HG02870 (cell line): ENCODE measurements at regions not wholly inside any gene's neighbourhood (a gene's known extent, or its start where the extent isn't known, plus 50 kb on each side); places are given as distances from the start of the nearest gene placed in this dataset.

Source experiments
- ATAC-seq: cut with Tn5 transposase; IDR thresholded peaks from one replicate; pipeline ENCODE4 v1.9.1; 2021; ENCODE audit warnings: mild to moderate bottlenecking, moderate library complexity; ENCODE audit not compliant: unreplicated experiment

GRCh38 chr18:37953876-37954275, 388.3 kb upstream of the CELF4 start:
- no peak for ATAC-seq

- ATAC-seq, result no peak
Observed at GRCh38 chr18:37948471-37948870, 382.9 kb upstream of the CELF4 start.

GRCh38 chr18:37946324-37946723, 380.7 kb upstream of the CELF4 start:
- no peak for ATAC-seq

- no peak for ATAC-seq
Observed at GRCh38 chr18:37944700-37945270, 379.2 kb upstream of the CELF4 start.

GRCh38 chr18:37937287-37937686, 371.7 kb upstream of the CELF4 start:
- no peak for ATAC-seq

- no peak for ATAC-seq
Observed at GRCh38 chr18:37935086-37935485, 369.5 kb upstream of the CELF4 start.

GRCh38 chr18:37930640-37931039, 365.0 kb upstream of the CELF4 start:
- ATAC-seq, result no peak

GRCh38 chr18:37922162-37922561, 356.6 kb upstream of the CELF4 start:
- ATAC-seq, result no peak

- no peak for ATAC-seq
Observed at GRCh38 chr18:37920865-37921264, 355.3 kb upstream of the CELF4 start.

- no peak for ATAC-seq
Observed at GRCh38 chr18:37913051-37913450, 347.5 kb upstream of the CELF4 start.

GRCh38 chr18:37902344-37902743, 336.7 kb upstream of the CELF4 start:
- no peak for ATAC-seq

GRCh38 chr18:37900326-37900725, 334.7 kb upstream of the CELF4 start:
- ATAC-seq, result no peak

GRCh38 chr18:37889963-37890362, 324.4 kb upstream of the CELF4 start:
- ATAC-seq, result no peak

- ATAC-seq, result no peak
Observed at GRCh38 chr18:37874721-37875120, 309.1 kb upstream of the CELF4 start.

- no peak for ATAC-seq
Observed at GRCh38 chr18:37873416-37873815, 307.8 kb upstream of the CELF4 start.

- no peak for ATAC-seq
Observed at GRCh38 chr18:37872562-37872961, 307.0 kb upstream of the CELF4 start.

GRCh38 chr18:37871561-37871960, 306.0 kb upstream of the CELF4 start:
- ATAC-seq, result no peak

GRCh38 chr18:37869051-37869450, 303.5 kb upstream of the CELF4 start:
- ATAC-seq, result no peak

GRCh38 chr18:37864122-37864521, 298.5 kb upstream of the CELF4 start:
- ATAC-seq, result no peak

GRCh38 chr18:37861981-37862380, 296.4 kb upstream of the CELF4 start:
- no peak for ATAC-seq

GRCh38 chr18:37854396-37854795, 288.8 kb upstream of the CELF4 start:
- no peak for ATAC-seq

GRCh38 chr18:37853706-37854105, 288.1 kb upstream of the CELF4 start:
- ATAC-seq, result no peak

- no peak for ATAC-seq
Observed at GRCh38 chr18:37852464-37852863, 286.9 kb upstream of the CELF4 start.
